Type B pancreatic cell (in vitro differentiated cells): ENCODE measurements at regions not wholly inside any gene's neighbourhood (a gene's known extent, or its start where the extent isn't known, plus 50 kb on each side); places are given as distances from the start of the nearest gene placed in this dataset.

Experiments used
- DNase-seq: peaks from one replicate; pipeline ENCODE4 v3.0.0; 2021; ENCODE audit warnings: mixed read lengths; ENCODE audit not compliant: unreplicated experiment; ENCODE audit errors: extremely low spot score
- H3K27ac Mint-ChIP-seq: 2 replicates; pipeline ENCODE4 v1.8.0; 2021; ENCODE audit warnings: mild to moderate bottlenecking, mixed read lengths
- H3K27me3 Mint-ChIP-seq: 2 replicates; pipeline ENCODE4 v1.8.0; 2021; ENCODE audit warnings: mixed read lengths
- H3K36me3 Mint-ChIP-seq: 2 replicates; pipeline ENCODE4 v1.8.0; 2021; ENCODE audit warnings: mixed read lengths
- H3K4me1 Mint-ChIP-seq: one replicate; pipeline ENCODE4 v1.8.0; 2021; ENCODE audit warnings: mixed read lengths; ENCODE audit not compliant: unreplicated experiment
- H3K4me3 Mint-ChIP-seq: 2 replicates; pipeline ENCODE4 v1.8.0; 2021; ENCODE audit warnings: mild to moderate bottlenecking, mixed read lengths
- H3K9me3 Mint-ChIP-seq: 2 replicates; pipeline ENCODE4 v1.8.0; 2021; ENCODE audit warnings: mixed read lengths
- CTCF ChIP-seq: fragments of 200-600 bp; sonication (generic); conservative IDR thresholded peaks from 2 replicates; pipeline ENCODE4 v1.5.0; 2021; ENCODE audit warnings: antibody characterized with exemption, mild to moderate bottlenecking

GRCh38 chr16:86902656-86903001, 324.3 kb downstream of the FOXL1 start:
- no peaks in the 10 kb centered on the region for H3K9me3 Mint-ChIP-seq
- H3K4me1 Mint-ChIP-seq, result peaks cover 21% of the 10 kb centered on the region

GRCh38 chr16:86903068-86903467, 324.7 kb downstream of the FOXL1 start:
- no peak for TF ChIP-seq CTCF
- peaks cover 71% of the 10 kb centered on the region for H3K27me3 Mint-ChIP-seq
- no peaks in the 10 kb centered on the region for H3K36me3 Mint-ChIP-seq
- peaks cover 24% of the 10 kb centered on the region for H3K4me1 Mint-ChIP-seq
- H3K27ac Mint-ChIP-seq, result no peak overlapping the region
- no peak overlapping the region for H3K4me3 Mint-ChIP-seq
- DNase-seq, result no peak
- H3K9me3 Mint-ChIP-seq, result no peaks in the 10 kb centered on the region

More at GRCh38 chr16:86902656-86903001, 324.3 kb downstream of the FOXL1 start:
- no peak overlapping the region for H3K4me3 Mint-ChIP-seq
- H3K27me3 Mint-ChIP-seq, result peaks cover 69% of the 10 kb centered on the region
- H3K27ac Mint-ChIP-seq, result no peak overlapping the region
- TF ChIP-seq CTCF, result no peak
- H3K36me3 Mint-ChIP-seq, result no peaks in the 10 kb centered on the region
- DNase-seq, result no peak

- Mint-ChIP-seq H3K36me3 (no peaks in the 10 kb centered on the region), H3K9me3 (no peaks in the 10 kb centered on the region), H3K4me3 (no peak overlapping the region), H3K4me1 (peaks cover 25% of the 10 kb centered on the region), H3K27ac (no peak overlapping the region), H3K27me3 (peaks cover 62% of the 10 kb centered on the region)
- TF ChIP-seq CTCF, result no peak
- no peak for DNase-seq
These were observed 327.0 kb downstream of the FOXL1 start for GRCh38 chr16:86905302-86905701.

- Mint-ChIP-seq H3K27me3 (peaks cover 63% of the 10 kb centered on the region), H3K4me1 (peaks cover 38% of the 10 kb centered on the region), H3K27ac (peak overlapping the region; percentile 81), H3K4me3 (peak overlapping the region; percentile 15), H3K9me3 (no peaks in the 10 kb centered on the region), H3K36me3 (no peaks in the 10 kb centered on the region)
- no peak for TF ChIP-seq CTCF
- no peak for DNase-seq
These were observed 328.3 kb downstream of the FOXL1 start for GRCh38 chr16:86906623-86907022.

- no peaks in the 10 kb centered on the region for H3K9me3 Mint-ChIP-seq
- no peak overlapping the region for H3K4me3 Mint-ChIP-seq
- no peak for TF ChIP-seq CTCF
- peaks cover 42% of the 10 kb centered on the region for H3K4me1 Mint-ChIP-seq
- H3K27me3 Mint-ChIP-seq, result peaks cover 61% of the 10 kb centered on the region
- no peaks in the 10 kb centered on the region for H3K36me3 Mint-ChIP-seq
- no peak for DNase-seq
- H3K27ac Mint-ChIP-seq, result no peak overlapping the region
These were observed 331.2 kb downstream of the FOXL1 start for GRCh38 chr16:86909359-86910160.
